ENCODE measurements at regions not wholly inside any gene's neighbourhood (a gene's known extent, or its start where the extent isn't known, plus 50 kb on each side); places are given as distances from the start of the nearest gene placed in this dataset.

DNA sequence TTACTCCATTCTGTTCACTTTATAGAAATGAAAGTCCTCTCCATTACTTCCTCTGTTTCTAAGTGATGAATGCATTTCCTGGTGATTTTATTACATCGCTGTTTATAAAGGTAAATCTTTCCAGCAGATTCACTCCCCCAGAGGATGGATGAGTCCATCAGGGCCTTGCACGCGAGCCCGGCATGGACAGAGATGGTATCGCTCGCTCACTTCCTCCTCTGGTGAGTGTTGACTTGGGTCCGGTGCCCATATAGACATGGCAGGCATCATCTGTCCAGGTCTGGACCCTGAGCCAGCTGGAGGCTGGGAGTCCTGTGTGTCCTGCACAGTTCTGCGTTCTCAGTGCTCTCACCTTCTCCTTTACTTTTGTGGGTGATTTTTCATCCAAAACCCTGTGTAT, 733.6 kb upstream of the SALL3 start:
- Histone ChIP-seq H3K27ac (no peak overlapping the region), H3K27me3 (no peaks in the 10 kb centered on the region), H3K4me1 (no peaks in the 10 kb centered on the region), H3K4me3 (no peak overlapping the region), H3K36me3 (ENCODE audit: low read depth, missing control alignments) (no peaks in the 10 kb centered on the region), H3K9me3 (no peaks in the 10 kb centered on the region)
- TF ChIP-seq POLR2A (IDR thresholded peaks at IDR 0.05), result no peak
- TF ChIP-seq, protein P1, sequence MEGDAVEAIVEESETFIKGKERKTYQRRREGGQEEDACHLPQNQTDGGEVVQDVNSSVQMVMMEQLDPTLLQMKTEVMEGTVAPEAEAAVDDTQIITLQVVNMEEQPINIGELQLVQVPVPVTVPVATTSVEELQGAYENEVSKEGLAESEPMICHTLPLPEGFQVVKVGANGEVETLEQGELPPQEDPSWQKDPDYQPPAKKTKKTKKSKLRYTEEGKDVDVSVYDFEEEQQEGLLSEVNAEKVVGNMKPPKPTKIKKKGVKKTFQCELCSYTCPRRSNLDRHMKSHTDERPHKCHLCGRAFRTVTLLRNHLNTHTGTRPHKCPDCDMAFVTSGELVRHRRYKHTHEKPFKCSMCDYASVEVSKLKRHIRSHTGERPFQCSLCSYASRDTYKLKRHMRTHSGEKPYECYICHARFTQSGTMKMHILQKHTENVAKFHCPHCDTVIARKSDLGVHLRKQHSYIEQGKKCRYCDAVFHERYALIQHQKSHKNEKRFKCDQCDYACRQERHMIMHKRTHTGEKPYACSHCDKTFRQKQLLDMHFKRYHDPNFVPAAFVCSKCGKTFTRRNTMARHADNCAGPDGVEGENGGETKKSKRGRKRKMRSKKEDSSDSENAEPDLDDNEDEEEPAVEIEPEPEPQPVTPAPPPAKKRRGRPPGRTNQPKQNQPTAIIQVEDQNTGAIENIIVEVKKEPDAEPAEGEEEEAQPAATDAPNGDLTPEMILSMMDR (IDR thresholded peaks at IDR 0.05), result no peak
- DNase-seq, result no peak
- 63 to 77% methylated on average over 8 of the region's 8 CpGs for WGBS, 2 donors
- intact Hi-C loops (cut with DNase I; ENCODE audit: low total_unique reads), result no loop called here

DNA sequence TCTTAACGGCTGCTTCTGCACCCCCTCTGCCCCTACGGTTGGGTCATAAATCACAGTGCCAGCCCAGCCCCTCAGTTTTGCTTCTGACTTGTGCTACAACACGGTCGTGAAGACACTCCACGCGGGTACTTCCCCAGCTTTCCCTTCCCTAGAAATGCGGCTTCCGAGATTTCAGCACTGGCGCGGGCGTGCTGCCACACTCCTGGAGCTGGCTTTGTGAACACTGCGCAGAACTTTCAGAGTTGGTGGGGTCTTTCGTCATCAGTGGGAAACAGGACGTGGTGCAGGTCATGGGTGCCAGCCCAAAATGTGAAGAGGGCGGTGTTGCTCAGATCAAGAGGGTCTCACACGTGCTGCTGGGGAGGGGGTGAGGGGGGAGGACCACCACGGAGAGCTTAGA, 733.0 kb upstream of the SALL3 start:
- H3K27ac ChIP-seq, result no peak overlapping the region
- no peak for DNase-seq
- intact Hi-C loops (cut with DNase I; ENCODE audit: low total_unique reads), result no loop called here
- H3K27me3 ChIP-seq, result no peaks in the 10 kb centered on the region
- H3K4me1 ChIP-seq, result no peaks in the 10 kb centered on the region
- 61 to 68% methylated on average over 17 of the region's 17 CpGs for WGBS, 2 donors
- H3K9me3 ChIP-seq, result no peaks in the 10 kb centered on the region
- no peak overlapping the region for H3K4me3 ChIP-seq
- TF ChIP-seq, protein P1 (IDR thresholded peaks at IDR 0.05), result no peak
- TF ChIP-seq POLR2A (IDR thresholded peaks at IDR 0.05), result no peak
- H3K36me3 ChIP-seq (ENCODE audit: low read depth, missing control alignments), result no peaks in the 10 kb centered on the region

DNA sequence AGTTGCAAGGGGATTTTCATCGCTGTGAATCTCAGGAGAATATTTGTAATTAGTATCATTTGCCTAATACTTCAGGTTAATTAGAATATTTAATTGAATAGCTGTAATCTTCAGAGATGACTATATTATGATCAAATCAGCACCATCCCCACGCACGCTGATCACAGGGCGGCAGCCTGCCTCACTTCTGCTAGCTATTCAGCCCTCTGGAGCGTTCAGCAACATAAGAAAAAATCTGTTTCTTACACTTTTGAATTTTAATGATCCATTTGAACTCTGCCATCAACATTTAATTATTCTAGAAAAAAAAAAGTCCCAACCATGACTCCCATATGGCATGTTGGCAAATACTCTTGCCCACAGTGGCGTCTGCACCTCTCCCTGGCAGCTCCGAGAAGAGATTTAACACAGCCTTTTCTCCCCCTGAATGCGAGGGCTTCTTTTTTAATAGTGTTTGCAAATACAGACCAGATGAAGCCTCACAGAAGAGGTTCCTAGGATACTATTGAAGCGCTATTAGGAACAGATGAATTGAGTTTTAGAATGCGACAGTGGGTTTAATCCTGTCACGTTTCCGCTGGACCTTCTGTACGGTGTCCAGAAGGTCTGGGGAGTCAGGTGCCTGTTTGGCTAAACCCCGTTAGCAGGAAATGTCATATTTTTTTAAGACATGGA, 731.9 kb upstream of the SALL3 start:
- H3K27ac ChIP-seq, result no peak overlapping the region
- H3K9me3 ChIP-seq, result no peaks in the 10 kb centered on the region
- H3K4me3 ChIP-seq, result no peak overlapping the region
- DNase-seq, result no peak
- no peaks in the 10 kb centered on the region for H3K27me3 ChIP-seq
- WGBS, 2 donors, result 67 to 77% methylated on average over 14 of the region's 14 CpGs
- TF ChIP-seq POLR2A (IDR thresholded peaks at IDR 0.05), result no peak
- TF ChIP-seq, protein P1 (IDR thresholded peaks at IDR 0.05), result no peak
- no peaks in the 10 kb centered on the region for H3K36me3 ChIP-seq (ENCODE audit: low read depth, missing control alignments)
- H3K4me1 ChIP-seq, result no peaks in the 10 kb centered on the region
- intact Hi-C loops (cut with DNase I; ENCODE audit: low total_unique reads), result no loop called here

DNA sequence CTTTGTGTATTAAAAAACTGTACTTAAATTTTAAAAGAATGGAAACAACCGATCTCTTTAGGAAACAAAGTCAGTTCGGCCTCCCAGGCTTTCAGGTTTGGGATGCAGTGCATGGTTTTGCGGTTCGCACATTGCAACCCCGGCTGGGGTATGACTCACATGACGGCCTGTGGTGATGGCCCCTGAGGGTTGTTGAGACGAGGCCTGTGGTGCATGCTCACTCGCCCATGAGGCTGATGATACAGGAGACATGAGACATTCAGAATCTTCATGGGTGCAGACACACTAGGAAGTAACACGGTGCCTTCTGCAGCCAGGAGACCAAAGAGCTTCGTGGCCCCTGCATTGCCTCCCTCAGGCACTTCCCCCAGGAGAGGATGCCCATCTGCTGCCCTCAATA, 724.6 kb upstream of the SALL3 start:
- no peak for DNase-seq
- Histone ChIP-seq H3K4me3 (no peak overlapping the region), H3K4me1 (no peaks in the 10 kb centered on the region), H3K36me3 (ENCODE audit: low read depth, missing control alignments) (no peaks in the 10 kb centered on the region), H3K27ac (no peak overlapping the region), H3K27me3 (no peaks in the 10 kb centered on the region), H3K9me3 (no peaks in the 10 kb centered on the region)
- TF ChIP-seq POLR2A (IDR thresholded peaks at IDR 0.05), result no peak
- TF ChIP-seq, protein P1 (IDR thresholded peaks at IDR 0.05), result no peak
- intact Hi-C loops (cut with DNase I; ENCODE audit: low total_unique reads), result no loop called here
- WGBS, 2 donors, result 83 to 90% methylated on average over 10 of the region's 10 CpGs
